HG03196 (cell line): ENCODE measurements at regions not wholly inside any gene's neighbourhood (a gene's known extent, or its start where the extent isn't known, plus 50 kb on each side); places are given as distances from the start of the nearest gene placed in this dataset.

Source experiments
- ATAC-seq: cut with Tn5 transposase; IDR thresholded peaks from one replicate; pipeline ENCODE4 v1.9.1; 2021; ENCODE audit not compliant: unreplicated experiment

DNA sequence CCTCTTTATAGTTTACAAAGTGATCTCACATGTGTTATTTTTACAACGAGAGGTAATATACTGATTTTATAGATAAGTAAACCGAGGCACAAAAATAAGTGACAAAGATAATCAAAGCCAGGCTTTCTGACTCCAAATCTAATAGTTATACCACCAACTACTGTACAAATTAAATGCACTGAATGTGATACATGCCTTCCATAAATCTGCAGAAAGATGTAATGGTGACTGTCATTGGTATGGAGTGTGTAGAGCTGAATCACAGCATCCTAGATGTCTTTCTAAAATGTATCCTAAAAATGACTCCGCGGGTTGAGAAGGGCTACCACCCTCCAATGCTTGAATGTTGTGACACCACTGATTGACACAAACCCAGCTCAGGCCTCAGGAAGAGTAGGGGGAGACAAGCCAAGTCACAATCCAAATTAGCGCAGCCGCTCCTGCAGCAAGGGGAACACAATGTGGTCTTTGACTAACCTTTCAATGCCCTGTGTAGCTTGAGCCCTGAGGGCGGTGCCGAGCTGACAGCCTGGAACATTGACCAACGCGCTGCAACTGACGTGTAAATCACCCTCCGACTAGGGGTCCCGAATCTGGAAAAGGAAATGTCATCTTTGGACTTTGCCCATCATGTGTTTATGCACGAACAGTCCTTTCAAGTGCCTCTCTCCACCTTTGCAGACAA, 136.8 kb downstream of the OLIG3 start:
- ATAC-seq, result no peak

DNA sequence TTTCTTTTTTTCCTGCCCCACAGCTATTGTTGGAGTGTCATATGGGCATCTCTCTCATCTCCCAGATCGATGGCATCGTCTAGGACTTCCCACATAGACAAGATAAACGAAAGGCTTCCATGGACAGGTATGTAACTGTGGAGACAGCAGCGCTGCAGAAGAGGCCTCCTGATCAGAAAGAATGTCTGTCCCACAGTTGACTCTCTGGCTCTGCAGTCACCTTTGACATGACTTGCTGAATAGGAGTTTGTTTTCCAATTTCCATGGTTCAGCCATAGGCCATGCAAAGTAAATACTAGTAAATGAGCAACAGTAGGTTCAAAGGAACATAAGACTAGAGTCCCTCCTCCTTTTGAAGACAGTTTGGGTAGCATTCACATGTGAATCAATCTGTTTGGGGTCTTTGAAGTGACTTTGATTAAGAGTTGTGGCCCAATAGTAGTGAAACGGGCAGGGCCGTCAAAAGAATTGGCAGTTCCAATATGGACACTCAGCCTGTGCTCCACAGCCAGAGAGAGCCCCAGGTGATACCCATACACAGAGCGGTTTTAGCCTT, 134.7 kb upstream of the IFNGR1 start:
- ATAC-seq, result no peak

DNA sequence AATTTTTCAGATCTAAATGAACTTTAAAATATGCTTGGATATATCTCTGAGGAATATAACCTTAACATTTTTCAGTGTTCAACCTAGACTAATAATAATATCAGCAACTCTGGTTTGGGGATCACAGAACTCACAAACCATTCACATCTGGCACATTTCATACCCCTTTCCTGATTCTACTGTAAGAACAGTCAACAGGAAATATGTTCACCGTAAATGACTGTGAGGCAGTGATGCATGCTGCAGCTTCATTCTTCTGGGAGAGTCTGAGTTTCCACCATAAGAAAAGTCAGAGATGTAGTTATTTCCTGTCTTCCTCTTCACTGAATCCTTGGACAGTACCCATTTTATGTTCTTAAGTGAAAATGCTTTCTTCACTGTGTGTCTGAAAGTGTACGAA, 134.2 kb upstream of the IFNGR1 start:
- no peak for ATAC-seq

DNA sequence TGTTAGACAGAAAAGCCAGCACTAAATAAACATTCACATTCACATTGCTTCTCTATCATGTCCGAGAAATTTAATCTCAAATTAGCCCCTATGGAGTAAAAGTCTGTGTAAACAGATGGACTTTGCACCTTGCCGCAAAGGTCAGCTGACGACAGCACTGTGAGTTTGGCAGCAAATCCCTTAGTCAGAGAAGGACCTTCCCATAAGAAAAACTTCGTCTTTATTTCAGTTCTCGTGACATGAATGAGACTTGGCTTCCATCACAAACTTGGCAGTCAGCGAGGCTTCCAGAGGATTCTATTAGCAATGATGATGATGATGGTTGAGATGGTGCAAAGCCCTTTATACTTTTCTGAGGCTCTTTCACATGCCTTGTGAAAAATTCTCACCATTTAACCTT, 133.7 kb upstream of the IFNGR1 start:
- ATAC-seq, result no peak

DNA sequence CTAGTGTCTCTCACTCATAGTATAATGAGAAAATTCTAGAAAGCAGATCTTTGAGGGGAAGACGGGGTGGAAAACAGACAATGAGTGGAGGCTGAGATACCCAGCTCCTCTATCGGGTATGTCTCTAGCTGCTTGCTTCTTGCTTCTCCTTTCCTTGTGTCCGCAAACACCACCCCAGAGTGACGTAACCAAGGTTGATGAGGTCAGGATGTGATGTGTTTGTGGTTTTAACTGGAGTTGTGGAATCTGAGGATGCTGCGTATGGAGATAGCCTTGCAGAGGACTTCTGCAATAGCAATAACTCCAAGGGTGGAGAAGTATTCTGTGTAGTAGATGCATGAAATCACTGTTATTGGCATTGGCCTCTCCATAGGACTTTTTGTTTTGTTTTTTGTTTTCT, 132.7 kb upstream of the IFNGR1 start:
- ATAC-seq, result no peak

DNA sequence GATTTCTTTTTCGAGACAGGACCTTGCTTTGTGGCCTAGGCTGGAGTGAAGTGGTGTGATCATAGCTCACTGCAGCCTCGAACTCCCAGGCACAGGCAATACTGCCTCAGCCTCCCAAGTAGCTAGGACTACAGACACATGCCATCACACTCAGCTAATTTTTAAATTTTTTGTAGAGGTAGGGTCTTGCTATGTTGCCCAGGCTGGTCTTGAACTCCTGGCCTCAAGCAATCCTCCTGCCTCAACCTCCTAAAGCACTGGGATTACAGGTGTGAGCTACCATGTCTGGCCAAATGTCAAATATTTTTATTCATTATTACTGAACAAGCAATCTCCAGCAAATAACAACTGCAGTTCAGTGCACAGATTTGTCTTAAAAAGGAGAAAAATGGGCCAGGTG, 131.7 kb upstream of the IFNGR1 start:
- no peak for ATAC-seq

DNA sequence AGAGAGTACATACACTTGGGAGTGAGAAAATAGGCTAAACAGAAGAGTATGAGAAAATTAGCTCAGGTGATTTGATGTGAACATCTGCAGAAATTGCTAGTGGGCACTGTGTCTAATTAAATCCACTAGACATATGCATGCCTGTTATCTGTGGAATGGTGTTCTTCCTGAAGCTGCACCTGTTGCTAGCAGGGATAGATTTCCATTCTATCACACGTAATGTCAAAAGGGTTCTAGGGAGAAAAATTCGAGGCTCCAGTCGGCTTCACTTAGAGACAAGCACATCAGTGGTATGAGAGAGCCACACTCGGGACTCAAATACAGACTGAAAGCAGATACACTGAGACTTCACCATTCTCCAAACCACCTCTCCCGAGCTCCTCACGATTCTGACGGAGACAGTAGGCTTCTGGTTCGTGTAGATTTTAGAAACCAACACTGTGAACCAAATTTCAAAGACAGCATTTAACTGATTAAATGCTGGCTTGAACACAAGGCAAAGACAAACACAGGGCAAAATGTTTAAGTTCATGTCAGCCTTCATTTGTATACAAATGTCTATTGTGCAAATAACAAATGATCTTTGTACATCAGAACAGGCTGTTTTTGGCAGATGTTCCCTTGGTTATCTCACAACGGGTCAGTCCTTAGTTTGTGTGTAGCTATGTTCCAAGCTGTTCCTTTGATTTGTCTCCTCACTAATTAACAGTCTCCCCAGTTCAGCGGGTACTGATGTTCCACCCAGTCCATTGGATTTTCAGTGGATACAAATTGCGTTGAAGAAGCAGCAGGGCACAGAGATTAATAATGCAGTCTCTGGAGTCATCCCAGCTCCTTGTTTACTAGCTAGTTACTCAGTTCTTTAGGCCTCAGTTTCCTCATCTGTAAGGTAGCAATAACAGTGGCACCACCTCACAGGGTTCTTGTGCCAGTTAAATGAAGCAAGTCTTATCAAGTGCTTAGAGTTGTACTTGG, 131.0 kb upstream of the IFNGR1 start:
- no peak for ATAC-seq

DNA sequence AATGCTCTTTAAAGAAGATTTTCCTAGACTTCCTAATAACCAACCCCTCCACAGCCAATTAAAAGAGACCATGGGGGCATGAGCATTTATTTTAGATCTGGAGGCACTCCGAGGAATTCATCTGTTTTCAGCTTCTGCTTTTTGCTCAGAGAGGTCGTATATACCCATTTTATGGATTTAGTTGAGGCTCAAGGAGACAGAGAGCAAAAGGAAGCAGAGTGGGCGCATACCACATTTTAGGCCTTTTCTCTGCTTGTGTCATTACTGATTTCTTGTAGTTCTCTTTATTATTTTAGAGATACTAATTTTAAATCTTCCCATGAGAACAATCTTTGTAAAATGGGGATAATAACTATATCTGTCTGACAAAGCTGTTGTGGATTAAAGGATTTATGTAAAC, 129.6 kb upstream of the IFNGR1 start:
- no peak for ATAC-seq

DNA sequence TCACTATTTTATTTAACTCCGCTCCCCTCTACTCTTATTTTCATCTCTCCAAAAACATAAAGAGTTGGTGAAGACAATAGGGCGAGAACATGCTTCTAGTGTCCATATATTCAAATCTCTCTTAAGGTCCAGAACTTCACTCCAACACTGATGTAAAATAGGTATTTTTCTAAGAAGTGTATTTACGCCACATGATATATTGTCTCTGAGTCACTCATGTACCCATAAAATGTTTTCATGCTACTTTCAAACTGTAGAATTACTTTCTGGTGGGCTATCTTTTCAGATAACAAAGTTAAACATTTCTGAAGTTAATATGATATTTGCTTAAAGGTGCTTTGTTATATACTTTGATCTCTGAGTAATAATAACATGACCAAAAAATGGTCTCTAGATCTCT, 124.1 kb upstream of the IFNGR1 start:
- no peak for ATAC-seq

DNA sequence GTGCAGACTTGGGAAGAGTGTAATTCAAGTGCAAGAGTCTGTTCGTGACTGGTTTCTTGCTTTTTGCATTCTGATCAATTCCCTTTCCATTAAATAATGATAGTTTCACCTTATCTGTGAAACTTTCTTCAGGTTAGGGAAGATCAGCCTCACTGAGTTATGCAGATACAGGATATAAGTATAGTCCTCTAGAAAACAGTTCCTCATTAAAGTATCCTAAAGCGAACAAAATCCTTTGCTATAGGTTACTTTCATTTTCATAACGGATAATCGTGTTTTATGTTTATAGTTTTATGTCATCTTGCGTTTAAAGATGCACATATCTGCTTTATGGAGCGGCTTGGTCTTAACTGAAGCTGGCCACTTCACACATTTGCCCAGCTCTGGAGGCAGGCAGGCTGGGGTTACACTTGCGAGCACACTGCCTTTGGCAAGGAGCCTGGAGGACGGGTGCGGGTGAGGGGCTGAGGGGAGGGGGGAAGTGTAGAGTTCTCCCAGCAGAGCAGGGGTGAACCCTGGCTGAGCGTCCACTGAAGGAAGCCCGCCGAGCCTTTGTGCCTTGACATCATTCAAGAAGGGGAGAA, 123.5 kb upstream of the IFNGR1 start:
- ATAC-seq, result no peak

DNA sequence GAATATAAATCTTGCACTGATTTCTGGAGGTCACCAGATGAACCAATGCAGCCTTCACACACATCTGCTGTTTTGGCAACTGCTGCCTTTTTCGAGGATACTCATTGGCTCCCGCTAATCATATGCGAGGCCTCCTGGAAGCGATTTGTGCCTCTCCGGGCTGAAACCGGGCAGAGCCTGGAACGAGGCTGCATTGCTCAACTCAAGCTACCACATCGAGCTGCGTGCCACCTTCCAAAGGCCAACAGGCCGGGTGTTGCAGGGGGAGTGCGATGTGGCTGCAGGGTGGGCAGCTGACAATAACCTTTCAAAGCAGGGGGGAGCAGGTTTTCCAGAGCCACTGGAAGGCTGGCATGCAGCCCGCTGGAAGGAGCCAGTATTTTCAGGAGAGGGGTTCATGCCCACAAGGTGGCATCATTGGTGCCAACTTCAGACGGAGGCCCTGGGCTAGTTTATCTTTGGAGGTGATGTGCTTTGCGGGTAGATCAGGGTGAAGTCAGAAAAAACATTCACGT, 122.6 kb upstream of the IFNGR1 start:
- ATAC-seq, result no peak

DNA sequence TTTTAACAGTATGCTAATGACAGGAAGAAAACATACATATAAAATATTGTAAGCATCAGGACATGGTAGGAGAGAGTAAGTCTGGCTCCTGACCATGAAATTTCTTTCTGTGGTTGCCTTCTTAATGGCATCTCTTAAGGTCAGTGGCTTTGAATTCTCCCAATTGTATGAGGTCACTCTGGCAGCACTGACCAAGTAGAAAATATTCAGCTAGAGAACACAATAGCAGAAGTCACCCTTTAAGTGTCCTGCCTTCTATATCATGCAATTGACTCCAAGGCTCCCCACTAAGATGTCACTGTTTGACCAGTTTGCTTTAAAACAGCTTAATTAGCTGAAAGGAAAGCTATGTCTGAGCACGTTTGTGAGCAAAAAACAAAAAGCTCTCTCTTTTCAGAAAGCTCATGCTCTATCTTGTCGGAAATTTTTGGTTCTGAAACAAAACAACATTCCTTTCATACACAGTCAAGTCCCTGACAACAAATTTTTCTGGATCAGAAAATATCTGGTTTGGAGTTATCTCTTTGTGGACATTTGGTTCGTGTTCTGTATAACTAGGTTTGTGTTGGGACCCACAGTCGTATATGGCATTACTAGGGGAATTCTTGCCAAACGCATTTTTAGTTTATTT, 120.9 kb upstream of the IFNGR1 start:
- ATAC-seq, result no peak

DNA sequence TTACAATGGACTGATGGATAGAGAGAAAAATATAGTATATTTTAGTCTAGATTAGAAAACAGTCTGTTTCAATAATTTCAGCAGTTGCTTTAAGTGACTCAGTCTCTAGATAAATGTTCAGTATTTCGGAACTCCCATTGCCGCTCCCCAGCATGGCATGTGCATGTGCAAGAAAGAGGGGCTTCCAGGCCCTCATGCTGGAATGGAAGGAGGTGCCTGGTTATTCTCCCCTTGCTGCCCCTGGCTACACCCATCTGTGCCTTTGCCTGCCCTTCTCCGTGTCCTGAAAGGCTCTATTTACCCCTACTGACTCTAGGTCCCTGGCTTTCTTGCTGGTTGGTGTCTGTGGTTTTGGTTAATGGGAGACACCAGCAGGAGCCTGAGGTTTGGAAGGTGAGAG, 115.7 kb upstream of the IFNGR1 start:
- no peak for ATAC-seq

DNA sequence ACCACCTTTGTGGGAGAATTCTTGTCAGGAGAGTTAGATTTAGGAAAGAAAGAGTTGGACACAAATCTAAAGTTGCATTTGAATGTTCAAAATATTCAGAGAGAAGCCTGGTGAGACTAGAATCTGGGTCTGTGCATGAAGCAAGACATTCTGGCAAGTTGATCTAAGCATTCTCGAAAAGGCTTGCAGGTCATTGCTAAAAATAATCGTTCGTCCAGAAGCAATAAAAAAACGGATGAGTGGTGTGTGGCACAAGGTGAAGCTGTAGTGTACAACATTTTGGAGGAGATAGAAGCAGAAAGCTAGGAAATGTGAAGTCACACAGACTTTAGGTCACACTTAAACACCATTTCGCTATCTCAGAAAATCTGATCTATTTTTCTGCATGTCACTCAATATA, 114.9 kb upstream of the IFNGR1 start:
- no peak for ATAC-seq

DNA sequence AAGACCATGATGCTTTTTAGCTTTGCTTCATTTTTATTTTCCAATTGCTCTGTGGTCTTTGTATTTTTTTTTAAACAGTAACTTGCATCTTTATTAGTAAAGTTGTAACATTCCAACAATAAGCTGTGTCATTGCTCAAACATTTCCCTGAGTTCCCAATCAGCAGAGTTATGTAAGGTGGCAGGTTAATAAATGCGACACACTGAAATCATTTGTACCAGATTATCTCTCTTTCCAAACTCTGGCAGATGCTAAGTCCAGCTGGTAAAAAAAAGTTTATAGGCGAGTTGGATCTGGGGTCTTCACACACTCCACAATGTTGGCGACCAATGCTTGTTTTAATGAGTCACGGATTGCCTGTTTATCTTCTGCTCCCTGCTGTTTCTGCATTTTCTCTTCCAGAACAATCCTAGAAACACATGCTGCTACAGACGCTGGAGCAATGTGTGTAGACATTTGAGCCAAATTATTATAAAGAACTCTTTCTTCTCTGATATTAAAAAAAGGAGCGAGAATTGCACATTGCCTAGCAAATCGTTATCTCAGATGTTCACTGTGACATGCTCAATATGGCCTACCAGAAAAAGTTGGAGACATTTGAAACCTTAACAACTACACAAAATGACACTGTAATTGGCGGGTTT, 113.6 kb upstream of the IFNGR1 start:
- ATAC-seq, result no peak

DNA sequence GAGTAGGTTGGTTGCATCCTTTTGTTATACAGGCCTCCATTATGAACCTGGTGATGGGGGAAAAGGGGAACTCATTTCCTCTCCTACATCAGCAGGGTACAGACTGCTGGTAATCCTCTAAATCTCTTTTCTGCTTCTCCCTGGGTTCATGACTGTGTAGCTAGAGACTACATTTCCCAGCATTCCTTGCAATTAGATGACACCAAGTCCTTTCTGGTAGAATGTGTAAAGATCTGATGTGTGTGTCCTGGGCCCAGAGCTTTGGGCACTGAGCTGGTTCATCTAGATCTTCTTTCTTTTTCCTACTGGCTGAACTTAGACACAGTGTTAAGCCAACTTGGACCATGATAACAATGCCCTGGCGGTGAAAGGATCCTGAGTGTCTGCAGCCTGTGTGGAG, 104.7 kb upstream of the IFNGR1 start:
- ATAC-seq, result no peak

DNA sequence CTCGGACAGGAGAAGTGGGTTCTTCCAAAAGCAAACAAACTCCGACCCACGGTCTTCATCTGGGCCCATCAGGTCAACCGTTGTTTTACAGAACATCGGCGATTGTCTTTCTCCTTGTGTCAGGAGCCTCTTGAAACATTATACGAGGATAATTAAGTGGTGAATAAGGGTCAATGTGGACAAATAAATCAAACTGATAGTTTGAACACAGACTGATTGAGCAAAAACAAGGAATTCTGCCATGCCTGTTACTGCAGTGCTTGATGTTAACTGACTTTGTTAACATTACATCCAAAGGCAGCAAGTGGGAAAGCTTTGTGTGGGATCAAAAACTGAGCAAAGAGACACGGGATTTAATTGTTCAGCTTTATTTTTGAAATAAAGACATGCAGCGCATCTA, 101.1 kb upstream of the IFNGR1 start:
- no peak for ATAC-seq

DNA sequence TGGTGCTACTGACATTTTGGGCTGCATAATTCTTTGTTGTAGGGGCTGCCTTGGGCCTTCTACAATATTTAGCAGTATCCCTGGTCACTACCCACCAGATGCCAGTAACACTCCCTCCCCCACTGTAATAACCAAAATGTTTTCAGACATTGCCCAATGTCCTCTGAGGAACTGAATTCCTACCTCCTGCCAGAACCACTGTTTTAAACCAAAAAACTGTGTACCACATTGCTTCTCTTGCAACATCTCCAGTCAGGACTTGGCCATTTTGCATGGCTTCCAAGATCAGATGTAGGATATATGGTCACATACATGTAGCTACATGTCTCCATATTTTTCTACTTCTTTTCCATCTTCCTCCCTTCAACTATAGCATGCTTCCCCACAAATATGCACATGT, 97.4 kb upstream of the IFNGR1 start:
- ATAC-seq, result no peak

DNA sequence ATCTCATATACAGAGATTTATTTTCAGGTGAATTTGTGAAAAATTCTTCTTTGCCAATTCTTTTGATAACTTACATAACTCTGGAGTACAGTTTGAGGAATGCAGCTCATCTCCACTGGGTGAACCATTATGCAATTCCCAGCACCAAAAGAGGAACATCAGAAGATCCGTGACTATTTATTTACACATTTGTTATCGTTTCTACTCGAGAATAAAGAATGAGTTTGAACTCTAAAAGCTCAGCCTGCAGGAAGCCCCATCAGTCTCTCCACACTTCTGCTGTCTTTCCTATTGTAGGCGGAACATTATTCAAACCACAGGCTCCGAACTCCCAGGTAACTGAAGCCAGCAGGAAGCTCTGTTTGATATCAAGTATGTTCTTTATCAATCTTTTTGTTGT, 95.9 kb upstream of the IFNGR1 start:
- ATAC-seq, result no peak
